ENCODE measurements at regions not wholly inside any gene's neighbourhood (a gene's known extent, or its start where the extent isn't known, plus 50 kb on each side); places are given as distances from the start of the nearest gene placed in this dataset.

- peaks cover 27% of the 10 kb centered on the region for H3K27me3 ChIP-seq (ENCODE audit: control insufficient read depth, insufficient read depth, low read length, poor library complexity, severe bottlenecking)
- DNase-seq: no peak
- no peaks in the 10 kb centered on the region for H3K36me3 ChIP-seq (ENCODE audit: control insufficient read depth, insufficient read depth, low read length)
- no peaks in the 10 kb centered on the region for H3K4me1 ChIP-seq (ENCODE audit: control insufficient read depth, insufficient read depth, low read length)
- Mint-ChIP-seq H3K27me3 (ENCODE audit: insufficient read depth) (peaks cover 16% of the 10 kb centered on the region), H3K4me3 (no peak overlapping the region), H3K9me3 (no peaks in the 10 kb centered on the region), H3K4me1 (no peaks in the 10 kb centered on the region), H3K36me3 (ENCODE audit: low read depth) (no peaks in the 10 kb centered on the region), H3K27ac (no peak overlapping the region)
- 88 to 92% methylated on average over 1 to 2 of the region's 2 CpGs for WGBS, 2 experiments (ENCODE audit: insufficient coverage in 1 of 2, insufficient read length in 1 of 2)
- no peak overlapping the region for H3K27ac ChIP-seq (ENCODE audit: low read depth, low read length)
- H3K9me3 ChIP-seq (ENCODE audit: control insufficient read depth, low read length): no peaks in the 10 kb centered on the region
- TF ChIP-seq CTCF (conservative IDR thresholded peaks at IDR 0.05): no peak
- no peak overlapping the region for H3K4me3 ChIP-seq (ENCODE audit: low read length)
- no peak overlapping the region for H3K9ac ChIP-seq (ENCODE audit: extremely low read depth, low read length, poor library complexity, severe bottlenecking)
Observed at GRCh38 chr13:44224450-44225149, 149.0 kb upstream of the SERP2 start.

- Histone ChIP-seq H3K27ac (ENCODE audit: low read depth, low read length) (no peak overlapping the region), H3K9ac (ENCODE audit: extremely low read depth, low read length, poor library complexity, severe bottlenecking) (no peak overlapping the region), H3K27me3 (ENCODE audit: control insufficient read depth, insufficient read depth, low read length, poor library complexity, severe bottlenecking) (peaks cover 19% of the 10 kb centered on the region), H3K36me3 (ENCODE audit: control insufficient read depth, insufficient read depth, low read length) (no peaks in the 10 kb centered on the region), H3K4me3 (ENCODE audit: low read length) (no peak overlapping the region), H3K9me3 (ENCODE audit: control insufficient read depth, low read length) (no peaks in the 10 kb centered on the region), H3K4me1 (ENCODE audit: control insufficient read depth, insufficient read depth, low read length) (no peaks in the 10 kb centered on the region)
- 90 to 91% methylated on average over 10 to 11 of the region's 11 CpGs for WGBS, 2 experiments (ENCODE audit: insufficient coverage in 1 of 2, insufficient read length in 1 of 2)
- Mint-ChIP-seq H3K4me1 (peaks cover 10% of the 10 kb centered on the region), H3K27me3 (ENCODE audit: insufficient read depth) (peaks cover 14% of the 10 kb centered on the region), H3K36me3 (ENCODE audit: low read depth) (no peaks in the 10 kb centered on the region), H3K4me3 (no peak overlapping the region), H3K27ac (no peak overlapping the region), H3K9me3 (no peaks in the 10 kb centered on the region)
- no peak for DNase-seq
- TF ChIP-seq CTCF (conservative IDR thresholded peaks at IDR 0.05): no peak
Observed at GRCh38 chr13:44229371-44230030, 144.1 kb upstream of the SERP2 start.

- Mint-ChIP-seq H3K27me3 (ENCODE audit: insufficient read depth) (peaks cover 20% of the 10 kb centered on the region), H3K27ac (no peak overlapping the region), H3K4me3 (no peak overlapping the region), H3K36me3 (ENCODE audit: low read depth) (no peaks in the 10 kb centered on the region), H3K4me1 (peaks cover 10% of the 10 kb centered on the region), H3K9me3 (no peaks in the 10 kb centered on the region)
- Histone ChIP-seq H3K27me3 (ENCODE audit: control insufficient read depth, insufficient read depth, low read length, poor library complexity, severe bottlenecking) (peaks cover 25% of the 10 kb centered on the region), H3K9ac (ENCODE audit: extremely low read depth, low read length, poor library complexity, severe bottlenecking) (no peak overlapping the region), H3K9me3 (ENCODE audit: control insufficient read depth, low read length) (no peaks in the 10 kb centered on the region), H3K4me1 (ENCODE audit: control insufficient read depth, insufficient read depth, low read length) (no peaks in the 10 kb centered on the region), H3K4me3 (ENCODE audit: low read length) (no peak overlapping the region), H3K36me3 (ENCODE audit: control insufficient read depth, insufficient read depth, low read length) (no peaks in the 10 kb centered on the region), H3K27ac (ENCODE audit: low read depth, low read length) (no peak overlapping the region)
- WGBS, 2 experiments (ENCODE audit: insufficient coverage in 1 of 2, insufficient read length in 1 of 2): 95 to 96% methylated on average over 3 to 7 of the region's 7 CpGs
- TF ChIP-seq CTCF (conservative IDR thresholded peaks at IDR 0.05): no peak
- DNase-seq: no peak
Observed at GRCh38 chr13:44230071-44230470, 143.6 kb upstream of the SERP2 start.

All from endodermal cell (in vitro differentiated cells).